GM12878 (cell line): ENCODE measurements at regions not wholly inside any gene's neighbourhood (a gene's known extent, or its start where the extent isn't known, plus 50 kb on each side); places are given as distances from the start of the nearest gene placed in this dataset.

Source experiments
- ATAC-seq: fragments of 200-7000 bp; cut with Tn5 transposase; 3 replicates; pipeline ENCODE4 v1.9.1; 2020; ENCODE audit warnings: mild to moderate bottlenecking, moderate library complexity
- BruUV-seq: library from RNA; stranded (reverse); fragments of 400-500 nt; replicated peaks from 2 replicates; lab custom pipeline; 2021; lab: Mats Ljungman, UMichigan
- CTCF ChIA-PET: fragments of 300-600 bp; sonication (Branson Sonifier 250); formaldehyde crosslinking; extraction: SDS; loops from one replicate; lab custom pipeline; 2021; ENCODE audit warnings: inconsistent platforms; lab: Yijun Ruan, JAX
- POLR2A ChIA-PET: fragments of 350-600 bp; formaldehyde crosslinking; extraction: SDS; loops from one replicate; lab custom pipeline; 2021; ENCODE audit warnings: inconsistent platforms; lab: Charles Lee
- RAD21 ChIA-PET: fragments of 300-600 bp; sonication (Branson Sonifier 250); formaldehyde crosslinking; loops from one replicate; lab custom pipeline; 2023; ENCODE audit warnings: antibody characterized with exemption; ENCODE audit not compliant: unreplicated experiment; lab: Charles Lee
- SMC1A ChIA-PET: fragments of 300-600 bp; sonication (Branson Sonifier 250); formaldehyde crosslinking; loops from one replicate; lab custom pipeline; 2023; ENCODE audit not compliant: unreplicated experiment, uncharacterized antibody; lab: Charles Lee
- DNase-seq: peaks from one replicate; pipeline ENCODE4 v3.0.0-alpha.2; 2011; ENCODE audit warnings: low read depth, low spot score
- FAIRE-seq: peaks from 3 replicates; lab custom pipeline; 2011; peaks lifted over from hg19 to GRCh38; lab: Jason Lieb, UNC
- H2AFZ ChIP-seq: 2 replicates; pipeline ENCODE4 v1.6.0; 2011; ENCODE audit warnings: low read depth, low read length, control low read depth; ENCODE audit not compliant: control insufficient read depth
- H3K27ac ChIP-seq: 2 replicates; pipeline ENCODE4 v1.5.1; 2011; ENCODE audit warnings: control low read depth; ENCODE audit not compliant: control insufficient read depth, insufficient read depth
- H3K27me3 ChIP-seq, 2 experiments: replicated peaks in 1 of 2; 2 replicates each; pipeline versions ENCODE4 v1.6.0 to v1.6.1; 2011; ENCODE audit warnings: low read length in 1 of 2; ENCODE audit not compliant: control insufficient read depth in 2 of 2, insufficient read depth in 2 of 2
- H3K36me3 ChIP-seq, 2 experiments: 2 replicates each; pipeline ENCODE4 v1.5.1; 2011; ENCODE audit warnings: low read length in 1 of 2; ENCODE audit not compliant: control insufficient read depth in 2 of 2, insufficient read depth in 2 of 2
- H3K4me1 ChIP-seq: 2 replicates; pipeline ENCODE4 v1.6.1; 2011; ENCODE audit warnings: mild to moderate bottlenecking, low read length, moderate library complexity, mixed read lengths; ENCODE audit not compliant: control insufficient read depth, insufficient read depth
- H3K4me2 ChIP-seq: 2 replicates; pipeline ENCODE4 v1.6.0; 2011; ENCODE audit warnings: control low read depth; ENCODE audit not compliant: control insufficient read depth, insufficient read depth
- H3K4me3 ChIP-seq: fragments of 200-600 bp; sonication (generic); 2 replicates; pipeline ENCODE4 v1.5.1; 2016
- H3K79me2 ChIP-seq: 2 replicates; pipeline ENCODE4 v1.6.0; 2011; ENCODE audit warnings: low read length; ENCODE audit not compliant: control insufficient read depth, insufficient read depth
- H3K9ac ChIP-seq: 2 replicates; pipeline ENCODE4 v1.8.0; 2011; ENCODE audit warnings: low read length, control low read depth, mixed read lengths; ENCODE audit not compliant: control insufficient read depth, insufficient read depth
- H3K9me3 ChIP-seq: replicated peaks from 3 replicates; pipeline ENCODE4 v1.5.1; 2011; ENCODE audit warnings: mild to moderate bottlenecking, low read length; ENCODE audit not compliant: control insufficient read depth, insufficient read depth
- H4K20me1 ChIP-seq: 2 replicates; pipeline ENCODE4 v1.6.0; 2011; ENCODE audit not compliant: control insufficient read depth, insufficient read depth
- CBFB ChIP-seq: IDR thresholded peaks from 2 replicates; pipeline ENCODE4 v1.6.1; 2016; ENCODE audit warnings: antibody characterized with exemption, low read depth
- CBX3 ChIP-seq: fragments of 200-600 bp; sonication (generic); IDR thresholded peaks from 2 replicates; pipeline ENCODE4 v1.6.1; 2016; ENCODE audit warnings: low read depth, borderline replicate concordance
- CBX5 ChIP-seq: sonication (generic); IDR thresholded peaks from 2 replicates; pipeline ENCODE4 v1.6.1; 2016; ENCODE audit warnings: low read depth, moderate library complexity, mild to moderate bottlenecking, inconsistent platforms
- EP300 ChIP-seq, 2 experiments: fragments of 150-350 bp in 1 of 2; IDR thresholded peaks; 2 replicates each; pipeline ENCODE4 v1.6.1; 2011 to 2012; ENCODE audit warnings: low read depth in 2 of 2, low read length in 2 of 2, borderline replicate concordance in 1 of 2, improper control_type of control experiment in 1 of 2, inconsistent platforms in 1 of 2; ENCODE audit not compliant: control insufficient read depth in 1 of 2
- GABPA ChIP-seq: IDR thresholded peaks from 2 replicates; pipeline ENCODE4 v1.6.1; 2014; ENCODE audit warnings: antibody characterized with exemption, low read depth, mild to moderate bottlenecking, inconsistent platforms
- MEF2B ChIP-seq: fragments of 450-650 bp; IDR thresholded peaks from 2 replicates; pipeline ENCODE4 v1.6.1; 2018; ENCODE audit warnings: mild to moderate bottlenecking, moderate library complexity; ENCODE audit not compliant: partially characterized antibody, poor library complexity, severe bottlenecking
- NRF1 ChIP-seq: conservative IDR thresholded peaks from 2 replicates; pipeline ENCODE4 v1.6.1; 2011; ENCODE audit warnings: mild to moderate bottlenecking, low read depth, low read length, improper control_type of control experiment
- RUNX3 ChIP-seq: IDR thresholded peaks from 2 replicates; pipeline ENCODE4 v1.6.1; 2012; ENCODE audit warnings: low read length, inconsistent platforms
- SMARCA5 ChIP-seq: fragments of 450-650 bp; IDR thresholded peaks from 2 replicates; pipeline ENCODE4 v1.6.1; 2017; ENCODE audit warnings: mild to moderate bottlenecking
- SPI1 ChIP-seq: IDR thresholded peaks from 2 replicates; pipeline ENCODE4 v1.6.1; 2011; ENCODE audit warnings: low read depth, mild to moderate bottlenecking, low read length, moderate library complexity, borderline replicate concordance; ENCODE audit not compliant: insufficient read depth
- SRF ChIP-seq, 2 experiments: IDR thresholded peaks; 2 replicates each; pipeline ENCODE4 v1.6.1; 2011; ENCODE audit warnings: low read depth in 2 of 2, low read length in 2 of 2, mild to moderate bottlenecking in 1 of 2, moderate library complexity in 1 of 2
- STAT1 ChIP-seq: fragments of 450-650 bp; conservative IDR thresholded peaks from 2 replicates; pipeline ENCODE4 v1.6.1; 2014; ENCODE audit warnings: antibody characterized with exemption, mild to moderate bottlenecking
- WRNIP1 ChIP-seq: IDR thresholded peaks from 2 replicates; pipeline ENCODE4 v1.6.1; 2011; ENCODE audit warnings: low read depth, low read length, improper control_type of control experiment, borderline replicate concordance
- ZZZ3 ChIP-seq: IDR thresholded peaks from 2 replicates; pipeline ENCODE4 v1.6.1; 2011; ENCODE audit warnings: low read depth; ENCODE audit not compliant: control insufficient read depth, insufficient read length
- in situ Hi-C: fragments of 300-500 bp; cut with MboI; formaldehyde crosslinking; loops from 9 replicates; pipeline ENCODE4 v1.14.3; 2018; ENCODE audit warnings: mixed read lengths
- intact Hi-C: fragments of 100-400 bp; cut with micrococcal nuclease; formaldehyde crosslinking; loops from one replicate; pipeline ENCODE4 v1.14.2; 2022; ENCODE audit not compliant: unreplicated experiment
- TF ChIP-seq, protein P1 (sequence below): IDR thresholded peaks from 2 replicates; pipeline ENCODE4 v1.6.1; 2012; ENCODE audit warnings: improper control_type of control experiment, low read depth, low read length; ENCODE audit not compliant: insufficient replicate concordance
- TF ChIP-seq, protein P2 (sequence below): IDR thresholded peaks from 2 replicates; pipeline ENCODE4 v1.6.1; 2012; ENCODE audit warnings: low read depth, low read length, improper control_type of control experiment
- TF ChIP-seq, protein P3 (sequence below): IDR thresholded peaks from 2 replicates; pipeline ENCODE4 v1.6.1; 2011; ENCODE audit warnings: borderline replicate concordance, low read depth, mild to moderate bottlenecking, moderate library complexity, mixed read lengths, low read length; ENCODE audit not compliant: insufficient read depth; ENCODE audit errors: extremely low read length

GRCh38 chr3:151559736-151560135 is 98.9 kb upstream of the IGSF10 start (continued):
- TF ChIP-seq NRF1 (no peak), MEF2B (no peak)

- FAIRE-seq (no peak), ATAC-seq (no peak), DNase-seq (no peak)
- SMC1A ChIA-PET, result interaction anchor here (1.9 kb wide), 1 partner anchor 10 kb away, joined by 5 read pairs; no protein-coding TSS in a partner anchor
- BruUV-seq, result no TSS peak
- no peak overlapping the region for H3K27ac ChIP-seq
- RAD21 ChIA-PET, result interaction anchor here (1.2 kb wide), 1 partner anchor 91 kb away, joined by 3 read pairs; no protein-coding TSS in a partner anchor
- no peaks in the 10 kb centered on the region for H4K20me1 ChIP-seq
- POLR2A ChIA-PET, result no interaction called here
- CTCF ChIA-PET, result interaction anchor here (0.8 kb wide), 1 partner anchor 91 kb away, joined by 5 read pairs; no protein-coding TSS in a partner anchor
- no peaks in the 10 kb centered on the region for H3K36me3 ChIP-seq
- no peak overlapping the region for H3K4me2 ChIP-seq
- H3K4me3 ChIP-seq, result no peak overlapping the region
- H3K9ac ChIP-seq, result no peak overlapping the region
- H3K27me3 ChIP-seq, result no peaks in the 10 kb centered on the region
- in situ Hi-C loops, result no loop called here
- no peaks in the 10 kb centered on the region for H3K79me2 ChIP-seq
- H2AFZ ChIP-seq, result no peak overlapping the region
- H3K4me1 ChIP-seq, result no peaks in the 10 kb centered on the region
- H3K9me3 ChIP-seq, result no peaks in the 10 kb centered on the region
- intact Hi-C loops, result no loop called here
- TF ChIP-seq GABPA (no peak), SPI1 (no peak), SRF (IDR thresholded peaks at IDR 0.05; ENCODE audit: low read depth in 2 of 2, low read length in 2 of 2) (no peak), CBX3 (no peak), ZZZ3 (no peak), STAT1 (no peak), CBFB (no peak), CBX5 (no peak), EP300 (IDR thresholded peaks at IDR 0.05; ENCODE audit: borderline replicate concordance in 1 of 2, control insufficient read depth in 1 of 2, low read depth in 2 of 2, low read length in 2 of 2) (no peak), WRNIP1 (no peak), SMARCA5 (no peak), RUNX3 (no peak)
- TF ChIP-seq, protein P1, sequence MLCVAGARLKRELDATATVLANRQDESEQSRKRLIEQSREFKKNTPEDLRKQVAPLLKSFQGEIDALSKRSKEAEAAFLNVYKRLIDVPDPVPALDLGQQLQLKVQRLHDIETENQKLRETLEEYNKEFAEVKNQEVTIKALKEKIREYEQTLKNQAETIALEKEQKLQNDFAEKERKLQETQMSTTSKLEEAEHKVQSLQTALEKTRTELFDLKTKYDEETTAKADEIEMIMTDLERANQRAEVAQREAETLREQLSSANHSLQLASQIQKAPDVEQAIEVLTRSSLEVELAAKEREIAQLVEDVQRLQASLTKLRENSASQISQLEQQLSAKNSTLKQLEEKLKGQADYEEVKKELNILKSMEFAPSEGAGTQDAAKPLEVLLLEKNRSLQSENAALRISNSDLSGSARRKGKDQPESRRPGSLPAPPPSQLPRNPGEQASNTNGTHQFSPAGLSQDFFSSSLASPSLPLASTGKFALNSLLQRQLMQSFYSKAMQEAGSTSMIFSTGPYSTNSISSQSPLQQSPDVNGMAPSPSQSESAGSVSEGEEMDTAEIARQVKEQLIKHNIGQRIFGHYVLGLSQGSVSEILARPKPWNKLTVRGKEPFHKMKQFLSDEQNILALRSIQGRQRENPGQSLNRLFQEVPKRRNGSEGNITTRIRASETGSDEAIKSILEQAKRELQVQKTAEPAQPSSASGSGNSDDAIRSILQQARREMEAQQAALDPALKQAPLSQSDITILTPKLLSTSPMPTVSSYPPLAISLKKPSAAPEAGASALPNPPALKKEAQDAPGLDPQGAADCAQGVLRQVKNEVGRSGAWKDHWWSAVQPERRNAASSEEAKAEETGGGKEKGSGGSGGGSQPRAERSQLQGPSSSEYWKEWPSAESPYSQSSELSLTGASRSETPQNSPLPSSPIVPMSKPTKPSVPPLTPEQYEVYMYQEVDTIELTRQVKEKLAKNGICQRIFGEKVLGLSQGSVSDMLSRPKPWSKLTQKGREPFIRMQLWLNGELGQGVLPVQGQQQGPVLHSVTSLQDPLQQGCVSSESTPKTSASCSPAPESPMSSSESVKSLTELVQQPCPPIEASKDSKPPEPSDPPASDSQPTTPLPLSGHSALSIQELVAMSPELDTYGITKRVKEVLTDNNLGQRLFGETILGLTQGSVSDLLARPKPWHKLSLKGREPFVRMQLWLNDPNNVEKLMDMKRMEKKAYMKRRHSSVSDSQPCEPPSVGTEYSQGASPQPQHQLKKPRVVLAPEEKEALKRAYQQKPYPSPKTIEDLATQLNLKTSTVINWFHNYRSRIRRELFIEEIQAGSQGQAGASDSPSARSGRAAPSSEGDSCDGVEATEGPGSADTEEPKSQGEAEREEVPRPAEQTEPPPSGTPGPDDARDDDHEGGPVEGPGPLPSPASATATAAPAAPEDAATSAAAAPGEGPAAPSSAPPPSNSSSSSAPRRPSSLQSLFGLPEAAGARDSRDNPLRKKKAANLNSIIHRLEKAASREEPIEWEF, result no peak
- TF ChIP-seq, protein P2, sequence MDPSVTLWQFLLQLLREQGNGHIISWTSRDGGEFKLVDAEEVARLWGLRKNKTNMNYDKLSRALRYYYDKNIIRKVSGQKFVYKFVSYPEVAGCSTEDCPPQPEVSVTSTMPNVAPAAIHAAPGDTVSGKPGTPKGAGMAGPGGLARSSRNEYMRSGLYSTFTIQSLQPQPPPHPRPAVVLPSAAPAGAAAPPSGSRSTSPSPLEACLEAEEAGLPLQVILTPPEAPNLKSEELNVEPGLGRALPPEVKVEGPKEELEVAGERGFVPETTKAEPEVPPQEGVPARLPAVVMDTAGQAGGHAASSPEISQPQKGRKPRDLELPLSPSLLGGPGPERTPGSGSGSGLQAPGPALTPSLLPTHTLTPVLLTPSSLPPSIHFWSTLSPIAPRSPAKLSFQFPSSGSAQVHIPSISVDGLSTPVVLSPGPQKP, result no peak
- TF ChIP-seq, protein P3, sequence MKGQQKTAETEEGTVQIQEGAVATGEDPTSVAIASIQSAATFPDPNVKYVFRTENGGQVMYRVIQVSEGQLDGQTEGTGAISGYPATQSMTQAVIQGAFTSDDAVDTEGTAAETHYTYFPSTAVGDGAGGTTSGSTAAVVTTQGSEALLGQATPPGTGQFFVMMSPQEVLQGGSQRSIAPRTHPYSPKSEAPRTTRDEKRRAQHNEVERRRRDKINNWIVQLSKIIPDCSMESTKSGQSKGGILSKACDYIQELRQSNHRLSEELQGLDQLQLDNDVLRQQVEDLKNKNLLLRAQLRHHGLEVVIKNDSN, result no peak
Observed at GRCh38 chr3:151558661-151559060, 97.8 kb upstream of the IGSF10 start.
